ENCODE measurements at regions not wholly inside any gene's neighbourhood (a gene's known extent, or its start where the extent isn't known, plus 50 kb on each side); places are given as distances from the start of the nearest gene placed in this dataset.

DNA sequence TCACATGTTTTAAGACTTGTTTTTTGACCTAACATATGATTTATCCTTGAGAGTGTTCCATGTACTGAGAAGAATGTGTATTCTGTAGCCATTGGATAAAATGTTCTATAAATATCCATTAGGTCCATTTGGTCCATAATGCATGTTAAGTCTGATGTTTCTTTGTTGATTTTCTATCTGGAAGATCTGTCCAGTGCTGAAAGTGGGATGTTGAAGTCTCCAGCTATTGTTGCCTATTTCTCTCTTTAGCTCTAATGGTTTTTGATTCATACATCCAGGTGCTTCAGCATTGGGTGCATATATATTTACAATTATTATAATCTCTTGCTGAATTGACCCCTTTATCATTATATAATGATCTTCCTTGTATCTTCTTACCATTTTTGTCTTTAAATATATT, 451.1 kb downstream of the BRINP1 start:
- Histone ChIP-seq H3K27me3 (no peaks in the 10 kb centered on the region), H3K27ac (no peak overlapping the region), H3K4me2 (no peak overlapping the region), H3K4me3 (no peak overlapping the region), H3K4me1 (no peaks in the 10 kb centered on the region), H3F3A (ENCODE audit: low read depth) (no peaks in the 10 kb centered on the region), H3K36me3 (no peaks in the 10 kb centered on the region), H3K79me2 (ENCODE audit: low read depth) (no peaks in the 10 kb centered on the region), H3K9me3 (ENCODE audit: low read depth) (no peaks in the 10 kb centered on the region), H4K20me1 (ENCODE audit: low read depth) (no peaks in the 10 kb centered on the region), H2AFZ (replicated peaks) (no peak overlapping the region), H3K9ac (no peak overlapping the region)
- TF ChIP-seq, protein P1, sequence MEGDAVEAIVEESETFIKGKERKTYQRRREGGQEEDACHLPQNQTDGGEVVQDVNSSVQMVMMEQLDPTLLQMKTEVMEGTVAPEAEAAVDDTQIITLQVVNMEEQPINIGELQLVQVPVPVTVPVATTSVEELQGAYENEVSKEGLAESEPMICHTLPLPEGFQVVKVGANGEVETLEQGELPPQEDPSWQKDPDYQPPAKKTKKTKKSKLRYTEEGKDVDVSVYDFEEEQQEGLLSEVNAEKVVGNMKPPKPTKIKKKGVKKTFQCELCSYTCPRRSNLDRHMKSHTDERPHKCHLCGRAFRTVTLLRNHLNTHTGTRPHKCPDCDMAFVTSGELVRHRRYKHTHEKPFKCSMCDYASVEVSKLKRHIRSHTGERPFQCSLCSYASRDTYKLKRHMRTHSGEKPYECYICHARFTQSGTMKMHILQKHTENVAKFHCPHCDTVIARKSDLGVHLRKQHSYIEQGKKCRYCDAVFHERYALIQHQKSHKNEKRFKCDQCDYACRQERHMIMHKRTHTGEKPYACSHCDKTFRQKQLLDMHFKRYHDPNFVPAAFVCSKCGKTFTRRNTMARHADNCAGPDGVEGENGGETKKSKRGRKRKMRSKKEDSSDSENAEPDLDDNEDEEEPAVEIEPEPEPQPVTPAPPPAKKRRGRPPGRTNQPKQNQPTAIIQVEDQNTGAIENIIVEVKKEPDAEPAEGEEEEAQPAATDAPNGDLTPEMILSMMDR (IDR thresholded peaks at IDR 0.05): no peak
- TF ChIP-seq EZH2phosphoT487 (IDR thresholded peaks at IDR 0.05) (no peak), EZH2 (IDR thresholded peaks at IDR 0.05) (no peak)
- Mint-ChIP-seq H3K36me3 (no peaks in the 10 kb centered on the region), H3K4me3 (no peak overlapping the region), H3K27me3 (ENCODE audit: insufficient read depth, low read depth) (no peaks in the 10 kb centered on the region), H3K9me3 (peaks cover 14% of the 10 kb centered on the region), H3K4me1 (no peaks in the 10 kb centered on the region), H3K27ac (no peak overlapping the region)
- no peak for DNase-seq (ENCODE audit: low spot score)

DNA sequence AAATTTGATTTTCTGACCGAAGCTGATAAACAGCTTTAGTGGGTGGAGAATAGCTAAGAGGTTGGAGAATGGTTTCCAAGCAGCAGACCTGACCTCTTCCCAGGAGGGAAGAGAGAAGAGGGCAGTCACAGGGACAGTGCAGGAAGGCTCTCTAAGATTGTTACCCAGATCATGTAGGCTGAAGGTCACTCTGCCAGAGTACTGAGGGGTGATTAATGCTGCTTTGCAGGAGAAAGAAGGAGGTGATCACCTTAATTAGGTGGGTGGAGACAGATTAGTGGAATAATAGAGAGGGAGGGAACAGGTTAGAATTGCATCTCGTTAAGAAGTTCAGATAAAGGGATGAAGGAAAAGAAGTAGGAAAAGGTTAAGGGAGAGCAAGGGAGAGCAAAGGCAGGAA, 440.5 kb downstream of the BRINP1 start:
- Histone ChIP-seq H3K4me2 (peak overlapping the region; percentile 46), H3F3A (ENCODE audit: low read depth) (no peaks in the 10 kb centered on the region), H3K9me3 (ENCODE audit: low read depth) (no peaks in the 10 kb centered on the region), H3K27ac (no peak overlapping the region), H3K36me3 (no peaks in the 10 kb centered on the region), H3K27me3 (no peaks in the 10 kb centered on the region), H2AFZ (replicated peaks) (no peak overlapping the region), H3K4me1 (peaks cover 19% of the 10 kb centered on the region), H3K9ac (no peak overlapping the region), H3K4me3 (no peak overlapping the region), H3K79me2 (ENCODE audit: low read depth) (no peaks in the 10 kb centered on the region), H4K20me1 (ENCODE audit: low read depth) (no peaks in the 10 kb centered on the region)
- Mint-ChIP-seq H3K9me3 (no peaks in the 10 kb centered on the region), H3K27ac (no peak overlapping the region), H3K4me1 (peaks cover 19% of the 10 kb centered on the region), H3K27me3 (ENCODE audit: insufficient read depth, low read depth) (peaks cover 8% of the 10 kb centered on the region), H3K36me3 (no peaks in the 10 kb centered on the region), H3K4me3 (no peak overlapping the region)
- DNase-seq (ENCODE audit: low spot score): peak; percentile 56
- TF ChIP-seq EZH2phosphoT487 (IDR thresholded peaks at IDR 0.05) (peak; percentile 63), EZH2 (IDR thresholded peaks at IDR 0.05) (no peak)

DNA sequence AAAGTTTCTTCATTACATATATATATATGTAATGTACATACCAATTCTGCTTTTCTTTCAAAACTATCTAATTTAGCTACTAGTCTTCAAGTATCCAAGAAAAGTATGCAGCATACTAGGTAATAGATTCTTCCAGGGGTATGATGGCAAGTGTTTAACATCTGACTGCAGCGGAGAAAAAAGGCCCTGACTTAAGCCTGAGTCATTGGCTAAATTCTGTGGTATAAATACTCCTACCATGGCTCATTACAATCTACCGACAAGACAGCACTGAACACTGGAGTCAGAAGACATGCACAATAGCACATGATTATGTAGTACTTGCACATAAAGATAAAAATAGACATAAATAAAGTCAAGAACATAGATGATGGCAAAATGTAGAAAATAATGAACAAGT, 439.9 kb downstream of the BRINP1 start:
- Mint-ChIP-seq H3K9me3 (no peaks in the 10 kb centered on the region), H3K27ac (no peak overlapping the region), H3K4me3 (no peak overlapping the region), H3K36me3 (no peaks in the 10 kb centered on the region), H3K27me3 (ENCODE audit: insufficient read depth, low read depth) (peaks cover 8% of the 10 kb centered on the region), H3K4me1 (peaks cover 19% of the 10 kb centered on the region)
- DNase-seq (ENCODE audit: low spot score): no peak
- H3K27ac ChIP-seq: no peak overlapping the region
- H3K27me3 ChIP-seq: no peaks in the 10 kb centered on the region
- no peaks in the 10 kb centered on the region for H3K36me3 ChIP-seq
- H3K4me1 ChIP-seq: peaks cover 19% of the 10 kb centered on the region
- no peaks in the 10 kb centered on the region for H3F3A ChIP-seq (ENCODE audit: low read depth)
- H2AFZ ChIP-seq (replicated peaks): no peak overlapping the region
- H3K79me2 ChIP-seq (ENCODE audit: low read depth): no peaks in the 10 kb centered on the region
- H4K20me1 ChIP-seq (ENCODE audit: low read depth): no peaks in the 10 kb centered on the region
- no peak overlapping the region for H3K9ac ChIP-seq
- TF ChIP-seq EZH2phosphoT487 (IDR thresholded peaks at IDR 0.05) (no peak), EZH2 (IDR thresholded peaks at IDR 0.05) (no peak)
- TF ChIP-seq, protein P1 (IDR thresholded peaks at IDR 0.05): no peak
- H3K4me3 ChIP-seq: no peak overlapping the region
- H3K4me2 ChIP-seq: peak overlapping the region; percentile 46
- H3K9me3 ChIP-seq (ENCODE audit: low read depth): no peaks in the 10 kb centered on the region

DNA sequence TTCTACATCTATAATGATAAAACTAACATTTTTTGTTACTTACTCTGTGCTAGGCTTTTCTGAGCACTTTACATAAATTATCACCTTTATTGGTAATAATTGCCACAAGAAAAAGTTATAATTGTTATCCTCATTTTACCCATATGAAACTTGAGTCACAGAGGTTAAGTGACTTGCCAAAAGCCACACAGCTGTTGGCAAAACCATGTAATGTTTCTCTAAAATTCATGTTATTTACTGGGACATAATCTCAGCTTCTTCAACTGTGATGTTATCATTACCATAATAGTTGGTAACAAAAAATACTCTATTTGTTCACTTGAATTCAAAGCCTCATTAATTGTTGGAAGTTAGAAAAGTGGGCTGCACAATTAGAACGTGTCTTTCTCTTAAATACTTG, 437.3 kb downstream of the BRINP1 start:
- H3K27me3 Mint-ChIP-seq (ENCODE audit: insufficient read depth, low read depth): peaks cover 8% of the 10 kb centered on the region
- Histone ChIP-seq H3F3A (ENCODE audit: low read depth) (no peaks in the 10 kb centered on the region), H2AFZ (replicated peaks) (no peak overlapping the region), H3K4me2 (no peak overlapping the region), H3K9ac (no peak overlapping the region), H3K27ac (no peak overlapping the region), H3K79me2 (ENCODE audit: low read depth) (no peaks in the 10 kb centered on the region), H3K27me3 (no peaks in the 10 kb centered on the region), H3K4me1 (peaks cover 19% of the 10 kb centered on the region), H3K4me3 (no peak overlapping the region), H4K20me1 (ENCODE audit: low read depth) (no peaks in the 10 kb centered on the region), H3K9me3 (ENCODE audit: low read depth) (no peaks in the 10 kb centered on the region), H3K36me3 (no peaks in the 10 kb centered on the region)
- no peak overlapping the region for H3K4me3 Mint-ChIP-seq
- no peak for DNase-seq (ENCODE audit: low spot score)
- H3K36me3 Mint-ChIP-seq: no peaks in the 10 kb centered on the region
- TF ChIP-seq, protein P1 (IDR thresholded peaks at IDR 0.05): no peak
- TF ChIP-seq EZH2phosphoT487 (IDR thresholded peaks at IDR 0.05) (no peak), EZH2 (IDR thresholded peaks at IDR 0.05) (no peak)
- H3K27ac Mint-ChIP-seq: no peak overlapping the region
- H3K4me1 Mint-ChIP-seq: peaks cover 19% of the 10 kb centered on the region
- H3K9me3 Mint-ChIP-seq: no peaks in the 10 kb centered on the region
